Nephron (organoid): ENCODE measurements at regions not wholly inside any gene's neighbourhood (a gene's known extent, or its start where the extent isn't known, plus 50 kb on each side); places are given as distances from the start of the nearest gene placed in this dataset.

ENCODE experiments used
- H3K27ac Mint-ChIP-seq, 3 experiments: 2 replicates each; pipeline ENCODE4 v1.8.0; 2020; ENCODE audit warnings: mixed read lengths in 3 of 3, mild to moderate bottlenecking in 2 of 3, moderate library complexity in 1 of 3
- H3K27me3 Mint-ChIP-seq: 2 replicates; pipeline ENCODE4 v1.8.0; 2021; ENCODE audit warnings: low read depth, mild to moderate bottlenecking, moderate library complexity, mixed read lengths
- H3K36me3 Mint-ChIP-seq: 2 replicates; pipeline ENCODE4 v1.8.0; 2020; ENCODE audit warnings: low read depth, mixed read lengths
- H3K4me1 Mint-ChIP-seq: 2 replicates; pipeline ENCODE4 v1.8.0; 2020; ENCODE audit warnings: mixed read lengths
- H3K4me3 Mint-ChIP-seq, 3 experiments: 2 replicates each; pipeline ENCODE4 v1.8.0; 2020; ENCODE audit warnings: mild to moderate bottlenecking in 3 of 3, mixed read lengths in 3 of 3, moderate library complexity in 2 of 3
- H3K9me3 Mint-ChIP-seq: 2 replicates; pipeline ENCODE4 v1.8.0; 2020; ENCODE audit warnings: mixed read lengths
- CTCF ChIP-seq, 3 experiments: fragments of 200-600 bp; sonication (generic); IDR thresholded peaks; one replicate each; pipeline ENCODE4 v1.5.0; 2021; ENCODE audit warnings: antibody characterized with exemption in 3 of 3; ENCODE audit not compliant: unreplicated experiment in 3 of 3

- H3K4me3 Mint-ChIP-seq = no peak overlapping the region
- no peak for TF ChIP-seq CTCF (IDR thresholded peaks at IDR 0.05; ENCODE audit: unreplicated experiment in 3 of 3)
- H3K9me3 Mint-ChIP-seq = no peaks in the 10 kb centered on the region
- no peak overlapping the region for H3K27ac Mint-ChIP-seq
- no peaks in the 10 kb centered on the region for H3K27me3 Mint-ChIP-seq
- H3K36me3 Mint-ChIP-seq = no peaks in the 10 kb centered on the region
- no peaks in the 10 kb centered on the region for H3K4me1 Mint-ChIP-seq
Observed at GRCh38 chr18:64513401-64513800, 364.5 kb upstream of the LINC00305 start.

DNA sequence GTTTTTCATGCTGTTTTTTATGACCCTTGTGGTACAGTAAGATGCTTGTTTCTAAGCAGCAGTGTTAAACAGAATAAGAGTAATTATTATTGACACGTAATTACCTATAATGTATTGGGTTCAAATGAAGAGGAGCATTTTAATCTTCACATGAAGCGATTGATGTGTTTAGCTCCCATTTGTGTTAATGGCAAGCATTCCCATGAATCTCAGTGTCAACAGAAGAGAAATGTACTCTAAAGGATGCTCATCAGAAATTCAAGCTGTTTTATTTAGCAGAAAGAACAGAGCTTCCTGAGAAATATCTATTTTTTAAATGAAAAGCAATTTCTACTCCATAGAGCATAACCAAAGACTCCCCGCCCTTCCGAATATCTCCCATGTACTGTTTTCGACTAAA is 341.3 kb upstream of the LINC00305 start:
- no peak for TF ChIP-seq CTCF (IDR thresholded peaks at IDR 0.05; ENCODE audit: unreplicated experiment in 3 of 3)
- Mint-ChIP-seq H3K27ac (no peak overlapping the region), H3K36me3 (no peaks in the 10 kb centered on the region), H3K4me3 (no peak overlapping the region), H3K27me3 (no peaks in the 10 kb centered on the region), H3K9me3 (no peaks in the 10 kb centered on the region), H3K4me1 (no peaks in the 10 kb centered on the region)

GRCh38 chr18:64488698-64489097 is 339.8 kb upstream of the LINC00305 start:
- no peaks in the 10 kb centered on the region for H3K27me3 Mint-ChIP-seq
- no peak for TF ChIP-seq CTCF (IDR thresholded peaks at IDR 0.05; ENCODE audit: unreplicated experiment in 3 of 3)
- H3K4me3 Mint-ChIP-seq = no peak overlapping the region
- no peaks in the 10 kb centered on the region for H3K4me1 Mint-ChIP-seq
- H3K9me3 Mint-ChIP-seq = no peaks in the 10 kb centered on the region
- no peak overlapping the region for H3K27ac Mint-ChIP-seq
- no peaks in the 10 kb centered on the region for H3K36me3 Mint-ChIP-seq

DNA sequence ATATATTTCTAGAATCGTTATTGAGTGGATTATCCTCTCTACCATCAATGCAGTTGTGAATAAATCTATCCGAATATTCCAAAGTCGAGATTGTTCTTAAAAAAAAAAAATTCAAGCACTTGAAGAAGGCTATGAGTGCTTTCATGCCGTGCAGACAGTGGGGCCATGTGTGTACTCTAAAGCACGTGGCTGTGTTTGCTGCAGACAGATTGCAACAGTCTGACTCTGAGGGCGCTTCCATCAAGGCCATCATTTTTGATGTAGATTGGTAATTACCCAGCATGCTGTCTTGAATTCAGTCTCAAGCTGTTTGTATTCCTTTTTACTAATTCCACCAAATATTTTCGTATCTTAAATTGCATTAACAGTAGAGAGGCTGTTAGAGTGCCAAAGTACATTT is 325.9 kb upstream of the LINC00305 start:
- no peak for TF ChIP-seq CTCF (IDR thresholded peaks at IDR 0.05; ENCODE audit: unreplicated experiment in 3 of 3)
- Mint-ChIP-seq H3K9me3 (no peaks in the 10 kb centered on the region), H3K27ac (no peak overlapping the region), H3K36me3 (no peaks in the 10 kb centered on the region), H3K27me3 (no peaks in the 10 kb centered on the region), H3K4me3 (no peak overlapping the region), H3K4me1 (peaks cover 6% of the 10 kb centered on the region)

DNA sequence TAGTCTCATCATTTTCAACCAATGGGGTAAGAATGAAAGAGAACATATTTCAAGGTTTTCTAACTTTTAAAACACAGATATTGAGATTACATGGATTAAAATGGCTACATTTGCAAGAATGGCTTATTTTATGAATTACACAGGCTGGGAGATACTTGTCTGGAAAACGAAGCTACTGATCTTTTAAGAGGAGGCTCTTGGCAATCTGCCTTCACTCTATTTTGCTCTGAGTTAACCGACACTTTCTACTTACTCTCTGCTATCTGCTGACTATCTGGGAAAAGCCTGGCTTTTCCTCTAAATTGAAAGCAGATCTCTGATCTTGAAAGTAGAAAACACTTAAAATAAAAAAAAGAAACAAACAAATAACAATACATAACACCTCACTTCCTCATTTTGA is 325.4 kb upstream of the LINC00305 start:
- no peak for TF ChIP-seq CTCF (IDR thresholded peaks at IDR 0.05; ENCODE audit: unreplicated experiment in 3 of 3)
- Mint-ChIP-seq H3K27me3 (no peaks in the 10 kb centered on the region), H3K4me3 (no peak overlapping the region), H3K9me3 (no peaks in the 10 kb centered on the region), H3K36me3 (no peaks in the 10 kb centered on the region), H3K27ac (no peak overlapping the region), H3K4me1 (peaks cover 6% of the 10 kb centered on the region)

GRCh38 chr18:64449434-64449833 is 300.5 kb upstream of the LINC00305 start:
- TF ChIP-seq CTCF (IDR thresholded peaks at IDR 0.05; ENCODE audit: unreplicated experiment in 3 of 3) = no peak
- no peak overlapping the region for H3K4me3 Mint-ChIP-seq
- H3K9me3 Mint-ChIP-seq = peaks cover 4% of the 10 kb centered on the region
- no peaks in the 10 kb centered on the region for H3K4me1 Mint-ChIP-seq
- no peak overlapping the region for H3K27ac Mint-ChIP-seq
- no peaks in the 10 kb centered on the region for H3K27me3 Mint-ChIP-seq
- H3K36me3 Mint-ChIP-seq = no peaks in the 10 kb centered on the region
